Neuronal stem cell (in vitro differentiated cells): ENCODE measurements at regions not wholly inside any gene's neighbourhood (a gene's known extent, or its start where the extent isn't known, plus 50 kb on each side); places are given as distances from the start of the nearest gene placed in this dataset.

Source experiments
- DNase-seq: peaks from one replicate; pipeline ENCODE4 v3.0.0-alpha.2; 2013; ENCODE audit warnings: low spot score
- H2AFZ ChIP-seq: one replicate; pipeline ENCODE4 v1.6.1; 2013; ENCODE audit warnings: mild to moderate bottlenecking, low read length, inconsistent platforms
- H2AK5ac ChIP-seq: 2 replicates; pipeline ENCODE4 v1.6.1; 2013; ENCODE audit warnings: low read depth, mild to moderate bottlenecking, inconsistent platforms, low read length, moderate library complexity, mixed read lengths
- H2BK120ac ChIP-seq: 2 replicates; pipeline ENCODE4 v1.6.1; 2013; ENCODE audit warnings: low read depth, mild to moderate bottlenecking, inconsistent platforms, low read length, moderate library complexity, mixed read lengths
- H2BK12ac ChIP-seq: one replicate; pipeline ENCODE4 v1.6.1; 2013; ENCODE audit warnings: low read length, inconsistent platforms
- H2BK15ac ChIP-seq: 2 replicates; pipeline ENCODE4 v1.6.1; 2013; ENCODE audit warnings: mild to moderate bottlenecking, low read length, inconsistent platforms, mixed read lengths
- H2BK5ac ChIP-seq: one replicate; pipeline ENCODE4 v1.6.1; 2013; ENCODE audit warnings: inconsistent platforms, mild to moderate bottlenecking, low read length, moderate library complexity
- H3K14ac ChIP-seq: one replicate; pipeline ENCODE4 v1.6.1; 2013; ENCODE audit warnings: low read length, inconsistent platforms
- H3K18ac ChIP-seq: 2 replicates; pipeline ENCODE4 v1.6.1; 2013; ENCODE audit warnings: low read length, inconsistent platforms
- H3K23ac ChIP-seq: 2 replicates; pipeline ENCODE4 v1.6.1; 2013; ENCODE audit warnings: low read depth, mild to moderate bottlenecking, mixed read lengths, low read length, inconsistent platforms; ENCODE audit not compliant: poor library complexity
- H3K27ac ChIP-seq: replicated peaks from 3 replicates; pipeline ENCODE4 v1.5.1; 2013; ENCODE audit warnings: low read length, inconsistent platforms
- H3K27me3 ChIP-seq, 3 experiments: 2 replicates each; pipeline ENCODE4 v1.6.1; 2013; ENCODE audit warnings: low read length in 3 of 3, mild to moderate bottlenecking in 2 of 3, inconsistent platforms in 1 of 3, low read depth in 1 of 3, mixed read lengths in 1 of 3, moderate library complexity in 1 of 3; ENCODE audit not compliant: control insufficient read depth in 3 of 3, insufficient read depth in 3 of 3
- H3K36me3 ChIP-seq, 2 donors: replicated peaks in 1 of 2; 2 replicates each; pipeline ENCODE4 v1.6.1; 2013; ENCODE audit warnings: low read length in 2 of 2; ENCODE audit not compliant: control insufficient read depth in 2 of 2, insufficient read depth in 2 of 2
- H3K4ac ChIP-seq: 2 replicates; pipeline ENCODE4 v1.6.1; 2013; ENCODE audit warnings: inconsistent platforms, mild to moderate bottlenecking, low read length, moderate library complexity
- H3K4me1 ChIP-seq, 2 donors: 1 replicate in 1 of 2; 2 replicates in 1 of 2; pipeline ENCODE4 v1.6.1; 2013; ENCODE audit warnings: low read length in 2 of 2, low read depth in 1 of 2; ENCODE audit not compliant: control insufficient read depth in 2 of 2, insufficient read depth in 1 of 2
- H3K4me2 ChIP-seq: one replicate; pipeline ENCODE4 v1.6.1; 2013; ENCODE audit warnings: mild to moderate bottlenecking, low read length, inconsistent platforms; ENCODE audit not compliant: insufficient read depth, poor library complexity, severe bottlenecking
- H3K4me3 ChIP-seq, 2 donors: 2 replicates each; pipeline ENCODE4 v1.5.1; 2013; ENCODE audit warnings: low read length in 2 of 2, mild to moderate bottlenecking in 2 of 2, inconsistent platforms in 1 of 2, moderate library complexity in 1 of 2
- H3K79me1 ChIP-seq: one replicate; pipeline ENCODE4 v1.6.1; 2013; ENCODE audit warnings: low read depth, mild to moderate bottlenecking, inconsistent platforms, low read length, moderate library complexity
- H3K9ac ChIP-seq: one replicate; pipeline ENCODE4 v1.6.1; 2013; ENCODE audit warnings: mild to moderate bottlenecking, low read depth, low read length, inconsistent platforms; ENCODE audit not compliant: poor library complexity
- H3K9me3 ChIP-seq, 2 donors: replicated peaks in 1 of 2; 2 replicates each; pipeline versions ENCODE3 to v1.6.1; 2013; ENCODE audit warnings: low read length in 2 of 2, mild to moderate bottlenecking in 2 of 2, inconsistent platforms in 1 of 2, low read depth in 1 of 2, mixed read lengths in 1 of 2, moderate library complexity in 1 of 2; ENCODE audit not compliant: control insufficient read depth in 2 of 2, insufficient read depth in 1 of 2
- H4K8ac ChIP-seq: one replicate; pipeline ENCODE4 v1.6.1; 2013; ENCODE audit warnings: low read depth, mild to moderate bottlenecking, inconsistent platforms, low read length, moderate library complexity
- H4K91ac ChIP-seq: one replicate; pipeline ENCODE4 v1.6.1; 2013; ENCODE audit warnings: low read length, low read depth, mild to moderate bottlenecking, inconsistent platforms; ENCODE audit not compliant: poor library complexity
- WGBS, 2 donors: extraction: QIAGEN DNeasy Blood & Tissue Kit; methylation state at CpG; one replicate each; pipeline ENCODE4 v1.1.7; 2013; ENCODE audit warnings: missing lambda C conversion rate in 2 of 2, mixed read lengths in 1 of 2; ENCODE audit not compliant: insufficient read length in 2 of 2, insufficient replicate concordance in 1 of 2; ENCODE audit errors: extremely low coverage in 2 of 2; 5-methylcytosine and 5-hydroxymethylcytosine counted together

DNA sequence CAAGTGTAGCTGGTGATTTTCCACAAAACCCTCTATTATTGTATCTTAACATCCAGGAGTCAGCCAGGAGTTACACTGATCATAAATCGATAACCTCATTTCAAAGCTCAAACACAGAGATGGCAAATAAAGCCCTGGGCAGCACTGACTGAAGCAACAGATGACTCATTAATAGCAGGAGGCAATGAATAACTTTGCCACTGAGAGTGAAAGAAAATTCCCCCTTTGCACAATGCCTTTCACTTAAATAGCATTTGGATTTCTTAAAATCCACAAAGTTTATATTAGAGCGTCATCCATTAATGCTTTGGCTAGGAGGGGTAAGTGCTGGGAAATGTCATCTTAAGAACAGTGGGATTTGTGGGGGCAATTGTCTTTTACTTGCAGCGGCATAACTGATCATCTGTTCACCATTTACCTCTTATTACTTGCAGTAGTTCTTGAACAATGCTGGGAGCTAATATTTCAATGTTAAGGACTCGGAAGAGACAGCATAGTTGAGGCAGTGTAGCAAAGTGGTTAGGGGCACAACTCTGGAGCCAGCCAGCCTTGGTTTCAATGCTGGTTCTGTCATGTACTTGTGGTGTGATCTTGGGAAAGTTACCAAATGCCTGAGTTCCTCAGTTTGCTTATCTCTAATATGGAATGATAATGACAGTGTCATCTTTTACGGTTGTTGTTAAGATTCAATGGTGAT is 630.4 kb upstream of the TBL1XR1 start:
- no peak overlapping the region for H2BK5ac ChIP-seq
- no peak overlapping the region for H4K91ac ChIP-seq
- H3K18ac ChIP-seq = no peak overlapping the region
- peaks cover 5 to 14% of the 10 kb centered on the region in 2 donors for H3K4me1 ChIP-seq
- no peak overlapping the region for H3K4ac ChIP-seq
- no peak overlapping the region for H3K9ac ChIP-seq
- H3K36me3 ChIP-seq = no peaks in the 10 kb centered on the region
- no peak overlapping the region for H2BK15ac ChIP-seq
- H3K4me3 ChIP-seq = no peak overlapping the region
- no peaks in the 10 kb centered on the region for H3K9me3 ChIP-seq
- H3K14ac ChIP-seq = no peak overlapping the region
- no CpG with 5 or more reads among the region's 5 CpGs for WGBS, 2 donors
- no peaks in the 10 kb centered on the region for H3K27me3 ChIP-seq
- no peak overlapping the region for H2AK5ac ChIP-seq
- no peaks in the 10 kb centered on the region for H3K79me1 ChIP-seq
- H2BK120ac ChIP-seq = no peak overlapping the region
- H3K27ac ChIP-seq = no peak overlapping the region
- no peak for DNase-seq
- no peak overlapping the region for H3K4me2 ChIP-seq
- H4K8ac ChIP-seq = no peak overlapping the region
- no peak overlapping the region for H2AFZ ChIP-seq
- H3K23ac ChIP-seq = no peak overlapping the region
- no peak overlapping the region for H2BK12ac ChIP-seq

DNA sequence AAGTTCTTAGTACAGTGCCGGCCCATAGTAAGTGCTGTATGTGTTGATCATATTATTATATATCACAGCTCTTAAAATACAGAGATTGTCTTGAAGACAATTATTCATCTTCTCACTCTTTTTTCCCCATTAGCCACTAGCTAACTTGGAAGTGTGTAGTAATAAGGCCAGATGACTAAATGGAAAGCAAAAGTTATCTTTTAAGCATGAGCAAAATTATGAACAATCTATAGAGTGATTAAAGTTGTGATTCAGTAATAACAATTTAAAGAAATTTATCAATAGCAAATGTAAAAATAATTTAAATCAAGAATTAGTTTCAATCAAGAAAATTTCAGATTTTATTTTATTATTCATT is 630.9 kb upstream of the TBL1XR1 start:
- H4K8ac ChIP-seq = no peak overlapping the region
- H3K4me3 ChIP-seq = no peak overlapping the region
- no peak overlapping the region for H2BK120ac ChIP-seq
- no peak overlapping the region for H4K91ac ChIP-seq
- H2BK15ac ChIP-seq = no peak overlapping the region
- no peak overlapping the region for H3K4me2 ChIP-seq
- no peak overlapping the region for H2BK5ac ChIP-seq
- H3K4ac ChIP-seq = no peak overlapping the region
- H2AK5ac ChIP-seq = no peak overlapping the region
- H2AFZ ChIP-seq = no peak overlapping the region
- no peaks in the 10 kb centered on the region for H3K9me3 ChIP-seq
- no peaks in the 10 kb centered on the region for H3K79me1 ChIP-seq
- no peak overlapping the region for H3K23ac ChIP-seq
- no peak overlapping the region for H3K18ac ChIP-seq
- no peak overlapping the region for H3K9ac ChIP-seq
- no peak overlapping the region for H3K14ac ChIP-seq
- no CpG with 5 or more reads among the region's 1 CpG for WGBS, 2 donors
- DNase-seq = no peak
- H3K36me3 ChIP-seq = no peaks in the 10 kb centered on the region
- no peak overlapping the region for H3K27ac ChIP-seq
- H3K27me3 ChIP-seq = no peaks in the 10 kb centered on the region
- peaks cover 5 to 14% of the 10 kb centered on the region in 2 donors for H3K4me1 ChIP-seq
- no peak overlapping the region for H2BK12ac ChIP-seq

DNA sequence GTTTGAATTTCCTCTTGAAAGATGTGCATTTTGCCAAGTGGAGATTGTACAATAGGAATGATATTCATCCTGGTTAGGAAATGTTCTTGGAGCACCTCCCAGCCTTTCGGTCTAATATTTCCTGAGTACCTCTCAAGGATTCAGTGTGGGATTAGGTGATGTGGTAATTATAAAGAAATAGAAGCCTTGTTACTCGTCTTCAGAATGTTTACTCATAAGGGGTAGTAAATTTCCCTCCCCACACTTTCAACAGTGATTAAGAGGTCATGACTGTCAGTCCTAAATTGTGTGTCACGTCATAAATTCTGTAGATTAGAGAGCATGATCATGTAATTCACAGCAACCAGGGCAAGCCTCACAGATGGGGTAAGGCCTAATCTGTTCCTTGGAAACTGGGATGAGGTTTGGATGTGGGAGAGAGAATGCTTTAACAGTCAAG is 633.1 kb upstream of the TBL1XR1 start:
- H3K4ac ChIP-seq = no peak overlapping the region
- H4K91ac ChIP-seq = no peak overlapping the region
- H2BK12ac ChIP-seq = no peak overlapping the region
- no peaks in the 10 kb centered on the region for H3K27me3 ChIP-seq
- H3K79me1 ChIP-seq = no peaks in the 10 kb centered on the region
- H3K23ac ChIP-seq = no peak overlapping the region
- H3K36me3 ChIP-seq = no peaks in the 10 kb centered on the region
- no CpG with 5 or more reads among the region's 3 CpGs for WGBS, 2 donors
- H2AK5ac ChIP-seq = no peak overlapping the region
- no peak for DNase-seq
- H2AFZ ChIP-seq = no peak overlapping the region
- H3K4me2 ChIP-seq = no peak overlapping the region
- no peak overlapping the region for H2BK5ac ChIP-seq
- H4K8ac ChIP-seq = no peak overlapping the region
- no peak overlapping the region for H3K14ac ChIP-seq
- H2BK15ac ChIP-seq = no peak overlapping the region
- H3K27ac ChIP-seq = no peak overlapping the region
- H3K9ac ChIP-seq = no peak overlapping the region
- H3K18ac ChIP-seq = no peak overlapping the region
- no peak overlapping the region for H2BK120ac ChIP-seq
- H3K4me3 ChIP-seq = no peak overlapping the region
- peaks cover 1 to 2% of the 10 kb centered on the region in 2 donors for H3K4me1 ChIP-seq
- no peaks in the 10 kb centered on the region for H3K9me3 ChIP-seq

DNA sequence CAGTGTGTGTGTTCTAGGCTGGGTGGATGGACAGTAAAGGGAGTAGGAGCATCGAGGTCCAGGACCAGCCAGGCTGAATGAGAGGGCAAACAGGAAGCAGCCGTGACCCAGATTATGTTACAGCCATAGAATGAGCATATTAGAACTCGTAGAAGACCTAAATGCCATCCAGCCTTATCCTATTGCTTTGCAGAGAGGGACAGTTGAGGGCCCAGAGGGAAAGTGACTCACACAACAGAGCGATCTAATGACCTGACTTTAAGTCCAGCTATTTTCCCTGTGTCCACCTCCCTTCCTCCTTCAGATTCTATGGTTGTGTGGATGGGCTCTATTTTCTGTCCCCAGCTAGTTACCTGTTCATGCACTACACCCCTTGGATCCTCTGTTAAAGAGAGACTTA is 634.1 kb upstream of the TBL1XR1 start:
- no peak for DNase-seq
- Histone ChIP-seq H3K4me1 (peaks cover 1 to 2% of the 10 kb centered on the region in 2 donors), H3K4me3 (no peak overlapping the region), H4K91ac (no peak overlapping the region), H2BK5ac (no peak overlapping the region), H3K14ac (no peak overlapping the region), H2BK12ac (no peak overlapping the region), H3K36me3 (no peaks in the 10 kb centered on the region), H3K9ac (no peak overlapping the region), H3K27ac (no peak overlapping the region), H2AFZ (peak overlapping the region; percentile 0), H3K18ac (no peak overlapping the region), H3K27me3 (no peaks in the 10 kb centered on the region), H3K4ac (no peak overlapping the region), H3K79me1 (no peaks in the 10 kb centered on the region), H2AK5ac (no peak overlapping the region), H3K9me3 (no peaks in the 10 kb centered on the region), H2BK120ac (no peak overlapping the region), H2BK15ac (no peak overlapping the region), H4K8ac (no peak overlapping the region), H3K4me2 (no peak overlapping the region), H3K23ac (no peak overlapping the region)
- WGBS, 2 donors = no CpG with 5 or more reads among the region's 4 CpGs
